Endothelial cell (in vitro differentiated cells): ENCODE measurements at regions not wholly inside any gene's neighbourhood (a gene's known extent, or its start where the extent isn't known, plus 50 kb on each side); places are given as distances from the start of the nearest gene placed in this dataset.
A peak's percentile ranks its signal among the peaks of the same experiment; 100 is the strongest.

Experiments
- DNase-seq: peaks from one replicate; pipeline ENCODE4 v3.0.0; 2021; ENCODE audit warnings: low spot score
- H3K27ac Mint-ChIP-seq: one replicate; pipeline ENCODE4 v1.8.0; 2021; ENCODE audit warnings: mixed read lengths, inconsistent platforms; ENCODE audit not compliant: unreplicated experiment
- H3K27me3 Mint-ChIP-seq: one replicate; pipeline ENCODE4 v1.8.0; 2021; ENCODE audit warnings: mild to moderate bottlenecking, moderate library complexity, mixed read lengths, inconsistent platforms; ENCODE audit not compliant: unreplicated experiment
- H3K36me3 Mint-ChIP-seq: one replicate; pipeline ENCODE4 v1.8.0; 2021; ENCODE audit warnings: mild to moderate bottlenecking, low read depth, mixed read lengths, inconsistent platforms; ENCODE audit not compliant: unreplicated experiment
- H3K4me1 Mint-ChIP-seq: one replicate; pipeline ENCODE4 v1.8.0; 2021; ENCODE audit warnings: mild to moderate bottlenecking, mixed read lengths, inconsistent platforms; ENCODE audit not compliant: unreplicated experiment
- H3K4me3 Mint-ChIP-seq: one replicate; pipeline ENCODE4 v1.8.0; 2021; ENCODE audit warnings: mild to moderate bottlenecking, mixed read lengths, inconsistent platforms; ENCODE audit not compliant: unreplicated experiment
- H3K9me3 Mint-ChIP-seq: one replicate; pipeline ENCODE4 v1.8.0; 2021; ENCODE audit warnings: mixed read lengths, inconsistent platforms; ENCODE audit not compliant: unreplicated experiment
- TF ChIP-seq, protein P1 (sequence below): fragments of 200-600 bp; sonication (generic); IDR thresholded peaks from one replicate; pipeline ENCODE4 v1.5.0; 2021; ENCODE audit warnings: antibody characterized with exemption; ENCODE audit not compliant: unreplicated experiment

- Mint-ChIP-seq H3K36me3 (no peaks in the 10 kb centered on the region), H3K4me1 (no peaks in the 10 kb centered on the region), H3K9me3 (no peaks in the 10 kb centered on the region), H3K27me3 (peaks cover 2% of the 10 kb centered on the region), H3K4me3 (no peak overlapping the region), H3K27ac (no peak overlapping the region)
- TF ChIP-seq, protein P1, sequence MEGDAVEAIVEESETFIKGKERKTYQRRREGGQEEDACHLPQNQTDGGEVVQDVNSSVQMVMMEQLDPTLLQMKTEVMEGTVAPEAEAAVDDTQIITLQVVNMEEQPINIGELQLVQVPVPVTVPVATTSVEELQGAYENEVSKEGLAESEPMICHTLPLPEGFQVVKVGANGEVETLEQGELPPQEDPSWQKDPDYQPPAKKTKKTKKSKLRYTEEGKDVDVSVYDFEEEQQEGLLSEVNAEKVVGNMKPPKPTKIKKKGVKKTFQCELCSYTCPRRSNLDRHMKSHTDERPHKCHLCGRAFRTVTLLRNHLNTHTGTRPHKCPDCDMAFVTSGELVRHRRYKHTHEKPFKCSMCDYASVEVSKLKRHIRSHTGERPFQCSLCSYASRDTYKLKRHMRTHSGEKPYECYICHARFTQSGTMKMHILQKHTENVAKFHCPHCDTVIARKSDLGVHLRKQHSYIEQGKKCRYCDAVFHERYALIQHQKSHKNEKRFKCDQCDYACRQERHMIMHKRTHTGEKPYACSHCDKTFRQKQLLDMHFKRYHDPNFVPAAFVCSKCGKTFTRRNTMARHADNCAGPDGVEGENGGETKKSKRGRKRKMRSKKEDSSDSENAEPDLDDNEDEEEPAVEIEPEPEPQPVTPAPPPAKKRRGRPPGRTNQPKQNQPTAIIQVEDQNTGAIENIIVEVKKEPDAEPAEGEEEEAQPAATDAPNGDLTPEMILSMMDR: no peak
- peak; percentile 2 for DNase-seq
These were observed 1080.8 kb downstream of the BRD1 start for GRCh38 chr22:48746789-48747425.

- Mint-ChIP-seq H3K4me3 (no peak overlapping the region), H3K27ac (no peak overlapping the region), H3K27me3 (peaks cover 2% of the 10 kb centered on the region), H3K9me3 (no peaks in the 10 kb centered on the region), H3K36me3 (no peaks in the 10 kb centered on the region), H3K4me1 (no peaks in the 10 kb centered on the region)
- TF ChIP-seq, protein P1: no peak
- DNase-seq: peak; percentile 3
These were observed 1081.6 kb downstream of the BRD1 start for GRCh38 chr22:48745842-48746788.

GRCh38 chr22:48744967-48745841 lies 1082.5 kb downstream of the BRD1 start:
- peak; percentile 1 for DNase-seq
- H3K9me3 Mint-ChIP-seq: no peaks in the 10 kb centered on the region
- TF ChIP-seq, protein P1: no peak
- no peak overlapping the region for H3K4me3 Mint-ChIP-seq
- H3K4me1 Mint-ChIP-seq: no peaks in the 10 kb centered on the region
- H3K36me3 Mint-ChIP-seq: no peaks in the 10 kb centered on the region
- no peak overlapping the region for H3K27ac Mint-ChIP-seq
- H3K27me3 Mint-ChIP-seq: no peaks in the 10 kb centered on the region

GRCh38 chr22:48744283-48744641 lies 1083.4 kb downstream of the BRD1 start:
- Mint-ChIP-seq H3K27me3 (no peaks in the 10 kb centered on the region), H3K4me3 (no peak overlapping the region), H3K36me3 (no peaks in the 10 kb centered on the region), H3K27ac (no peak overlapping the region), H3K9me3 (no peaks in the 10 kb centered on the region), H3K4me1 (no peaks in the 10 kb centered on the region)
- TF ChIP-seq, protein P1: no peak
- no peak for DNase-seq
